ENCODE measurements at regions not wholly inside any gene's neighbourhood (a gene's known extent, or its start where the extent isn't known, plus 50 kb on each side); places are given as distances from the start of the nearest gene placed in this dataset.

DNA sequence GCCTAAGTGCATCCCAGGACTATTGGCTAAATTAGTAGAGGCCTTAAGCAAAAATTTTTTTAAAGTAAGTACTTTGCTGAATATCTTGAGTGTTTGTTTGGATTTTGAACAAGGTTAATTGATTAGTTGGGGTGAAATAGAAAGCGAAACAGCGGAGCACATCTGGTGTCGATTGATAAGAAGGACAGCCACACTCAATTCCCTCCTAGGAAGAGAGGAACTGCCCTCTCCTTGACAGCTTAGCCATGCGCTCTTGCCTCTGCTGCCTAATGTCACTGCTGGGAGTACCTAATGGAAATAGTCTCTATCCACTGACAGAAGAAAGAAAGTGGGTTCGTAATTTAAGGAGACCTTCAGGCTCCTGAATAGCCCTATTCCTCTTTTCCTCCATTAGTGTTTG is 943.6 kb downstream of the DIPK2A start:
- H3K27me3 ChIP-seq (ENCODE audit: insufficient read depth, low read depth): no peaks in the 10 kb centered on the region
- ChIA-PET CTCF (no interaction called here), POLR2A (ENCODE audit: unreplicated experiment) (no interaction called here)
- no peak for TF ChIP-seq EZH2 (IDR thresholded peaks at IDR 0.05; ENCODE audit: low read depth)
- TF ChIP-seq, protein P1, sequence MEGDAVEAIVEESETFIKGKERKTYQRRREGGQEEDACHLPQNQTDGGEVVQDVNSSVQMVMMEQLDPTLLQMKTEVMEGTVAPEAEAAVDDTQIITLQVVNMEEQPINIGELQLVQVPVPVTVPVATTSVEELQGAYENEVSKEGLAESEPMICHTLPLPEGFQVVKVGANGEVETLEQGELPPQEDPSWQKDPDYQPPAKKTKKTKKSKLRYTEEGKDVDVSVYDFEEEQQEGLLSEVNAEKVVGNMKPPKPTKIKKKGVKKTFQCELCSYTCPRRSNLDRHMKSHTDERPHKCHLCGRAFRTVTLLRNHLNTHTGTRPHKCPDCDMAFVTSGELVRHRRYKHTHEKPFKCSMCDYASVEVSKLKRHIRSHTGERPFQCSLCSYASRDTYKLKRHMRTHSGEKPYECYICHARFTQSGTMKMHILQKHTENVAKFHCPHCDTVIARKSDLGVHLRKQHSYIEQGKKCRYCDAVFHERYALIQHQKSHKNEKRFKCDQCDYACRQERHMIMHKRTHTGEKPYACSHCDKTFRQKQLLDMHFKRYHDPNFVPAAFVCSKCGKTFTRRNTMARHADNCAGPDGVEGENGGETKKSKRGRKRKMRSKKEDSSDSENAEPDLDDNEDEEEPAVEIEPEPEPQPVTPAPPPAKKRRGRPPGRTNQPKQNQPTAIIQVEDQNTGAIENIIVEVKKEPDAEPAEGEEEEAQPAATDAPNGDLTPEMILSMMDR (conservative IDR thresholded peaks at IDR 0.05): no peak
- H3F3A ChIP-seq (ENCODE audit: insufficient read depth, low read depth): no peaks in the 10 kb centered on the region
- no peaks in the 10 kb centered on the region for H3K4me1 ChIP-seq (replicated peaks; ENCODE audit: insufficient read depth)
- no peak overlapping the region for H2AFZ ChIP-seq
- H3K4me2 ChIP-seq: no peak overlapping the region
- H3K27ac ChIP-seq: no peak overlapping the region
- no peaks in the 10 kb centered on the region for H3K79me2 ChIP-seq (ENCODE audit: low read depth)
- H3K9me3 ChIP-seq (ENCODE audit: insufficient read depth, low read depth): no peaks in the 10 kb centered on the region
- H3K9me2 ChIP-seq (ENCODE audit: insufficient read depth): no peaks in the 10 kb centered on the region
- no peaks in the 10 kb centered on the region for H4K20me1 ChIP-seq (ENCODE audit: insufficient read depth)
- no peak overlapping the region for H3K4me3 ChIP-seq
- no TSS peak for BruUV-seq (replicated peaks)
- DNase-seq: no peak
- intact Hi-C loops (cut with micrococcal nuclease; ENCODE audit: unreplicated experiment): no loop called here
- no peaks in the 10 kb centered on the region for H3K36me3 ChIP-seq (ENCODE audit: low read depth)

DNA sequence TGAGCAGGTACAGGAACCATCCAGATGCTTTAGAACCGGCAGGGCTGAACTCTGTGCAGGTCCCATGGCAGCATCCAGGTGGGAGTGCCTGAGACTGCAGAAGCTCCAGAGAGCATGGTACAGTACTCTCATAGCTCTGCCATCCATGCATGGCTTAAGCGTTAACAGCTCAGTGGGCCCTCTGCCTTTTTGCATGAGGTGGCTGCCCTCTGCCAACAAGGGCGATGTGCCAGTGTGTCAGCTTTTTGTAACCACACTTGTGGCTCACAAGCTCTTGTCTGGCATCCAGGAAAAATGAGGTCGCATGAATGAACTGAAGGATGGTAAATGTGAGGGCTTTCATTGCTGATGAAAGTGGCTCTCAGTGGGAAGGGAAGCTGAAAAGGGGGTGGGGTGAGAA is 950.1 kb downstream of the DIPK2A start:
- CTCF ChIA-PET: no interaction called here
- H3K9me2 ChIP-seq (ENCODE audit: insufficient read depth): no peaks in the 10 kb centered on the region

GRCh38 chr3:144923046-144923775 is 951.6 kb downstream of the DIPK2A start:
- Histone ChIP-seq H3K4me2 (no peak overlapping the region), H4K20me1 (ENCODE audit: insufficient read depth) (no peaks in the 10 kb centered on the region), H3K9me3 (ENCODE audit: insufficient read depth, low read depth) (no peaks in the 10 kb centered on the region), H2AFZ (no peak overlapping the region), H3K79me2 (ENCODE audit: low read depth) (no peaks in the 10 kb centered on the region), H3K36me3 (ENCODE audit: low read depth) (no peaks in the 10 kb centered on the region), H3K4me3 (no peak overlapping the region), H3K27me3 (ENCODE audit: insufficient read depth, low read depth) (no peaks in the 10 kb centered on the region), H3K4me1 (replicated peaks; ENCODE audit: insufficient read depth) (no peaks in the 10 kb centered on the region), H3F3A (ENCODE audit: insufficient read depth, low read depth) (no peaks in the 10 kb centered on the region), H3K9me2 (ENCODE audit: insufficient read depth) (no peaks in the 10 kb centered on the region), H3K27ac (no peak overlapping the region)
- POLR2A ChIA-PET (ENCODE audit: unreplicated experiment): no interaction called here
- CTCF ChIA-PET: no interaction called here
- no peak for DNase-seq
- TF ChIP-seq EZH2 (IDR thresholded peaks at IDR 0.05; ENCODE audit: low read depth): no peak
- TF ChIP-seq, protein P1 (conservative IDR thresholded peaks at IDR 0.05): no peak
- intact Hi-C loops (cut with micrococcal nuclease; ENCODE audit: unreplicated experiment): no loop called here
- no TSS peak for BruUV-seq (replicated peaks)

More for the DNA sequence above, 950.1 kb downstream of the DIPK2A start:
- POLR2A ChIA-PET (ENCODE audit: unreplicated experiment): no interaction called here
- Histone ChIP-seq H3K4me3 (no peak overlapping the region), H3K4me1 (replicated peaks; ENCODE audit: insufficient read depth) (no peaks in the 10 kb centered on the region), H3F3A (ENCODE audit: insufficient read depth, low read depth) (no peaks in the 10 kb centered on the region), H2AFZ (no peak overlapping the region), H3K27ac (no peak overlapping the region), H3K79me2 (ENCODE audit: low read depth) (no peaks in the 10 kb centered on the region), H4K20me1 (ENCODE audit: insufficient read depth) (no peaks in the 10 kb centered on the region), H3K9me3 (ENCODE audit: insufficient read depth, low read depth) (no peaks in the 10 kb centered on the region), H3K27me3 (ENCODE audit: insufficient read depth, low read depth) (no peaks in the 10 kb centered on the region), H3K4me2 (no peak overlapping the region), H3K36me3 (ENCODE audit: low read depth) (no peaks in the 10 kb centered on the region)
- BruUV-seq (replicated peaks): no TSS peak
- no peak for DNase-seq
- intact Hi-C loops (cut with micrococcal nuclease; ENCODE audit: unreplicated experiment): no loop called here
- TF ChIP-seq EZH2 (IDR thresholded peaks at IDR 0.05; ENCODE audit: low read depth): no peak
- TF ChIP-seq, protein P1 (conservative IDR thresholded peaks at IDR 0.05): no peak

All from PC-9 (cell line).